DND-41 (cell line): ENCODE measurements at regions not wholly inside any gene's neighbourhood (a gene's known extent, or its start where the extent isn't known, plus 50 kb on each side); places are given as distances from the start of the nearest gene placed in this dataset.

Experiments used
- CTCF ChIP-seq: IDR thresholded peaks from 2 replicates; pipeline ENCODE4 v1.5.1; 2012; ENCODE audit warnings: borderline replicate concordance, low read length, moderate library complexity, mild to moderate bottlenecking; ENCODE audit not compliant: poor library complexity, severe bottlenecking; ENCODE audit errors: extremely low read depth
- EZH2 ChIP-seq: IDR thresholded peaks from 3 replicates; pipeline ENCODE4 v1.6.1; 2012; ENCODE audit warnings: borderline replicate concordance, low read depth, mild to moderate bottlenecking, moderate library complexity, low read length, inconsistent platforms; ENCODE audit not compliant: severe bottlenecking

- TF ChIP-seq CTCF, result no peak
- TF ChIP-seq EZH2, result no peak
These were observed 212.9 kb downstream of the SNX10 start for GRCh38 chr7:26504411-26505120.
